A673 (cell line): ENCODE measurements at regions not wholly inside any gene's neighbourhood (a gene's known extent, or its start where the extent isn't known, plus 50 kb on each side); places are given as distances from the start of the nearest gene placed in this dataset.
"Not testable (repeated sequence)": the region's sequence is repeated elsewhere in the genome, so short reads cannot be mapped to it uniquely, and the experiment has no call there.

Experiments used
- BruUV-seq: library from RNA; stranded (reverse); fragments of 400-500 nt; replicated peaks from 2 replicates; lab custom pipeline; 2021; lab: Mats Ljungman, UMichigan
- CTCF ChIA-PET: fragments of 300-600 bp; sonication (Branson Sonifier 250); formaldehyde crosslinking; loops from one replicate; lab custom pipeline; 2022; ENCODE audit warnings: antibody characterized with exemption; lab: Charles Lee
- POLR2A ChIA-PET: fragments of 300-600 bp; sonication (Branson Sonifier 250); formaldehyde crosslinking; loops from one replicate; lab custom pipeline; 2022; ENCODE audit warnings: antibody characterized with exemption; ENCODE audit not compliant: low non-redundant PET; lab: Charles Lee
- DNase-seq: peaks from one replicate; pipeline ENCODE4 v3.0.0-alpha.2; 2015; ENCODE audit warnings: low spot score
- H3K27ac ChIP-seq: fragments of 200-600 bp; sonication (generic); 2 replicates; pipeline ENCODE4 v1.5.1; 2016; ENCODE audit warnings: mixed run types, low read depth, mild to moderate bottlenecking, mixed read lengths, antibody characterized with exemption, low read length; ENCODE audit not compliant: poor library complexity, severe bottlenecking
- H3K27me3 ChIP-seq: fragments of 200-600 bp; sonication (generic); replicated peaks from 2 replicates; pipeline ENCODE4 v1.6.1; 2017; ENCODE audit warnings: mixed run types, low read depth, mild to moderate bottlenecking, mixed read lengths, antibody characterized with exemption, low read length; ENCODE audit not compliant: insufficient read depth, poor library complexity
- H3K36me3 ChIP-seq: fragments of 200-600 bp; sonication (generic); 2 replicates; pipeline ENCODE4 v1.6.1; 2016; ENCODE audit warnings: mixed run types, mild to moderate bottlenecking, mixed read lengths, antibody characterized with exemption, low read length; ENCODE audit not compliant: insufficient read depth, poor library complexity, severe bottlenecking
- H3K4me1 ChIP-seq: fragments of 200-600 bp; sonication (generic); 2 replicates; pipeline ENCODE4 v1.6.1; 2017; ENCODE audit warnings: mixed run types, mild to moderate bottlenecking, mixed read lengths, antibody characterized with exemption, low read length; ENCODE audit not compliant: insufficient read depth, poor library complexity, severe bottlenecking
- H3K4me3 ChIP-seq: fragments of 200-600 bp; sonication (generic); 2 replicates; pipeline ENCODE4 v1.5.1; 2016; ENCODE audit warnings: low read depth, mixed run types, mild to moderate bottlenecking, mixed read lengths, low read length; ENCODE audit not compliant: poor library complexity, severe bottlenecking
- H3K9me3 ChIP-seq: fragments of 200-600 bp; sonication (generic); 2 replicates; pipeline ENCODE4 v1.6.1; 2016; ENCODE audit warnings: mixed run types, low read depth, mild to moderate bottlenecking, mixed read lengths, antibody characterized with exemption, low read length; ENCODE audit not compliant: poor library complexity, severe bottlenecking
- EZH2 ChIP-seq: fragments of 200-600 bp; sonication (generic); IDR thresholded peaks from 2 replicates; pipeline ENCODE4 v1.6.1; 2017; ENCODE audit warnings: borderline replicate concordance, low read depth, mild to moderate bottlenecking, mixed read lengths, antibody characterized with exemption, low read length; ENCODE audit not compliant: poor library complexity, severe bottlenecking
- intact Hi-C: fragments of 100-400 bp; cut with micrococcal nuclease; formaldehyde crosslinking; loops from one replicate; pipeline ENCODE4 v1.10.0; 2022; ENCODE audit not compliant: unreplicated experiment
- TF ChIP-seq, protein P1 (sequence below): fragments of 300-800, 200-600 bp; sonication (generic); conservative IDR thresholded peaks from 2 replicates; pipeline ENCODE4 v1.5.1; 2017; ENCODE audit warnings: low read depth, mild to moderate bottlenecking, antibody characterized with exemption, low read length, moderate library complexity, mixed read lengths

GRCh38 chr5:3324421-3325101 is 271.1 kb upstream of the IRX1 start:
- DNase-seq = no peak
- CTCF ChIA-PET = no interaction called here
- no TSS peak for BruUV-seq

DNA sequence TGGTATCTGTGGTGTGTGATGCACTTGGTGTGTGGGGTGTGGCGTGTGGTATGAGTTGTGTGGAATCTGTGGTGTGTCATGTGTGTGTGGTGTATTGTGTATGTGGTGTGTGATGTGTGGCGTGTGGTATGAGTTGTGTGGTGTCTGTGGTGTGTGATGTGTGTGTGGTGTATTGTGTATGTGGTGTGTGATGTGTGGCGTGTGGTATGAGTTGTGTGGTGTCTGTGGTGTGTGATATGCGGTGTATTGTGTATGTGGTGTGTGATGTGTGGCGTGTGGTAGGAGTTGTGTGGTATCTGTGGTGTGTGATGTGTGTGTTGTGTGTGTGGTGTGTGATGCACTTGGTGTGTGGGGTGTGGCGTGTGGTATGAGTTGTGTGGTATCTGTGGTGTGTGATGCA is 271.7 kb upstream of the IRX1 start:
- BruUV-seq = not testable (repeated sequence)

More at GRCh38 chr5:3324421-3325101, 271.1 kb upstream of the IRX1 start:
- POLR2A ChIA-PET = no interaction called here
- Histone ChIP-seq H3K27ac (no peak overlapping the region), H3K4me3 (no peak overlapping the region), H3K36me3 (no peaks in the 10 kb centered on the region), H3K27me3 (no peaks in the 10 kb centered on the region), H3K4me1 (no peaks in the 10 kb centered on the region), H3K9me3 (peaks cover 35% of the 10 kb centered on the region)
- intact Hi-C loops = no loop called here
- TF ChIP-seq, protein P1, sequence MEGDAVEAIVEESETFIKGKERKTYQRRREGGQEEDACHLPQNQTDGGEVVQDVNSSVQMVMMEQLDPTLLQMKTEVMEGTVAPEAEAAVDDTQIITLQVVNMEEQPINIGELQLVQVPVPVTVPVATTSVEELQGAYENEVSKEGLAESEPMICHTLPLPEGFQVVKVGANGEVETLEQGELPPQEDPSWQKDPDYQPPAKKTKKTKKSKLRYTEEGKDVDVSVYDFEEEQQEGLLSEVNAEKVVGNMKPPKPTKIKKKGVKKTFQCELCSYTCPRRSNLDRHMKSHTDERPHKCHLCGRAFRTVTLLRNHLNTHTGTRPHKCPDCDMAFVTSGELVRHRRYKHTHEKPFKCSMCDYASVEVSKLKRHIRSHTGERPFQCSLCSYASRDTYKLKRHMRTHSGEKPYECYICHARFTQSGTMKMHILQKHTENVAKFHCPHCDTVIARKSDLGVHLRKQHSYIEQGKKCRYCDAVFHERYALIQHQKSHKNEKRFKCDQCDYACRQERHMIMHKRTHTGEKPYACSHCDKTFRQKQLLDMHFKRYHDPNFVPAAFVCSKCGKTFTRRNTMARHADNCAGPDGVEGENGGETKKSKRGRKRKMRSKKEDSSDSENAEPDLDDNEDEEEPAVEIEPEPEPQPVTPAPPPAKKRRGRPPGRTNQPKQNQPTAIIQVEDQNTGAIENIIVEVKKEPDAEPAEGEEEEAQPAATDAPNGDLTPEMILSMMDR = no peak
- TF ChIP-seq EZH2 = no peak

DNA sequence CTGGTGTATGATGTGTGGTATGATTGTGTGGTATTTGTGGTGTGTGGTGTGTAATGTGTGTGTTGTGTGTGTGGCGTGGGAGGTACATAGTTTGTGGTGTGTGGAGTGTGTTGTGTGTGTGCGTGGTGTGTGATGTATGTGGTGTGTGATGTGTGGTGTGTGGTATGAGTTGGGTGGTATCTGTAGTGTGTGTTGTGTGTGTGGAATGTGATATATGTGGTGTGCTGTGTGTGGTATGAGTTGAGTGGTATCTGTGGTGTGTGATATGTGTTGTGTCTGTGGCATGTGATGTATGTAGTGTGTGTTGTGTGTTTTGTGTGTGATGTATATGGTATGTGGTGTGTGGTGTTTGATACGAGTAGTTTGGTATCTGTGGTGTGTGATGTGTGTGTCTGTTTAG is 272.5 kb upstream of the IRX1 start:
- DNase-seq = no peak
- Histone ChIP-seq H3K9me3 (peaks cover 35% of the 10 kb centered on the region), H3K27ac (no peak overlapping the region), H3K27me3 (no peaks in the 10 kb centered on the region), H3K36me3 (no peaks in the 10 kb centered on the region), H3K4me1 (no peaks in the 10 kb centered on the region), H3K4me3 (no peak overlapping the region)
- CTCF ChIA-PET = no interaction called here
- BruUV-seq = no TSS peak
- intact Hi-C loops = no loop called here
- POLR2A ChIA-PET = no interaction called here
- TF ChIP-seq, protein P1 = no peak
- TF ChIP-seq EZH2 = no peak

More for the DNA sequence above, 271.7 kb upstream of the IRX1 start:
- DNase-seq, CTCF ChIA-PET, H3K4me3 ChIP-seq, H3K36me3 ChIP-seq, H3K27me3 ChIP-seq, intact Hi-C loops, POLR2A ChIA-PET, H3K27ac ChIP-seq, H3K4me1 ChIP-seq: not testable (repeated sequence)
- H3K9me3 ChIP-seq = peaks cover 35% of the 10 kb centered on the region

GRCh38 chr5:3322642-3323041 is 273.0 kb upstream of the IRX1 start:
- no peak for DNase-seq

More at GRCh38 chr5:3322642-3323041, 273.0 kb upstream of the IRX1 start:
- Histone ChIP-seq H3K27ac (no peak overlapping the region), H3K36me3 (no peaks in the 10 kb centered on the region), H3K4me1 (no peaks in the 10 kb centered on the region), H3K9me3 (peaks cover 36% of the 10 kb centered on the region), H3K27me3 (no peaks in the 10 kb centered on the region), H3K4me3 (no peak overlapping the region)
- ChIA-PET CTCF (no interaction called here), POLR2A (no interaction called here)
- intact Hi-C loops = no loop called here
- TF ChIP-seq, protein P1 = no peak
- TF ChIP-seq EZH2 = no peak
- no TSS peak for BruUV-seq
